GM18870 (cell line): ENCODE measurements at regions not wholly inside any gene's neighbourhood (a gene's known extent, or its start where the extent isn't known, plus 50 kb on each side); places are given as distances from the start of the nearest gene placed in this dataset.
"Not testable (repeated sequence)": the region's sequence is repeated elsewhere in the genome, so short reads cannot be mapped to it uniquely, and the experiment has no call there.

ENCODE experiments used
- ATAC-seq: cut with Tn5 transposase; IDR thresholded peaks from one replicate; pipeline ENCODE4 v1.9.1; 2021; ENCODE audit warnings: moderate library complexity; ENCODE audit not compliant: unreplicated experiment

- ATAC-seq, result not testable (repeated sequence)
Observed at GRCh38 chr5:33138145-33138544, 302.6 kb upstream of the TARS1 start.

DNA sequence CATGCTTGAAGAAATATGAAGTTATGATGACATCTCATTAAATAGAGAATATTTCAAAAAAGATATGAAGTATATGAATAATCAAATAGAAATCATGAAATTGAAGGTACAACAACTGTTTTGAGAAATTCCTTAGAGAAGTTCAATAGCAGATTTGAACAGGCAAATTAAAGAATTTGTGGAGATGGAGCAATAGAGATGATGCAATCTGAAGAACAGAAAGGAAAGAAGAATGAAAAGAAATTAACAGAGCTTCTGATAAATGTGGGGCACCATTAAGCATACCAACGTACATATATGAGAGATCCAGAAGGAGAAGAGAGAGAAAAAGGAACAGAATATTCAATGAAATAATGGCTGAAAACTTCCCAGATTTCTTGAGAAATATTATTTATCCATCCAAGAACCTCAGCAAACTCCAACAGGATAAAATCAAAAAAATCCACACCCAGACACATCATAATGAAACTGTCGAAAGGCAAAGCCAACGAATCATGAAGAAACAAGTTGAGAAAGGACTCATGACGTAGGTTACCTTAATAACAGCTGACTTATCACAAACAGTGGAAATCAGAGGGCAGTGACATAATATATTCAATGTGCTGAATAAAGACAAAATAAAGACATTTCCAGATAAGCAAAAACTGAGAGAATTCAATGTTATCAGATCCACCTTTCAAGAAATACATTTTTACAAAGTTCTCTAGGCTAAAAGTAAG lies 297.2 kb upstream of the TARS1 start:
- no peak for ATAC-seq

- no peak for ATAC-seq
Observed at GRCh38 chr5:33146881-33147280, 293.9 kb upstream of the TARS1 start.

DNA sequence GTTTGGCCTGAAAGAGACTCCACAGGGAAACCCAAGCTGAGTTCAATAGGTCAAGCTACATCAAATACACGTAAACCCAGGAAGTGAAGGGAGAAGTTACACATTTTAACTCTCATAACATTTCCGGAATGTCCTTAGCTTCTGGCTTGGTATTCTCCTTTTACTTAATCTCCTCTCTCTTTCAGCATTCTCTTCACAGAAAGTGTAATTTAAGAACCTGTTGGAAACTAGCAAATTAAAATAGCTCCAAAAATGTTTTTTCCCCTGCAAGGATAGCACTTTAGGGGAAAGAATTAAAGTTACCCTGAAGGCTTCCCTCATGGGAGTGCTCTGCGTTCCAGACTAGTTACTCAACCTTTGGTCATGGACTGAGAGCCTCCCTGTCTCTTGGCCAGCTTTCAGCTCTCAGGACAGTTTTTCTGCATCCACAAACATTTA lies 292.7 kb upstream of the TARS1 start:
- ATAC-seq, result no peak

- ATAC-seq, result no peak
Observed at GRCh38 chr5:33153372-33153771, 287.4 kb upstream of the TARS1 start.

DNA sequence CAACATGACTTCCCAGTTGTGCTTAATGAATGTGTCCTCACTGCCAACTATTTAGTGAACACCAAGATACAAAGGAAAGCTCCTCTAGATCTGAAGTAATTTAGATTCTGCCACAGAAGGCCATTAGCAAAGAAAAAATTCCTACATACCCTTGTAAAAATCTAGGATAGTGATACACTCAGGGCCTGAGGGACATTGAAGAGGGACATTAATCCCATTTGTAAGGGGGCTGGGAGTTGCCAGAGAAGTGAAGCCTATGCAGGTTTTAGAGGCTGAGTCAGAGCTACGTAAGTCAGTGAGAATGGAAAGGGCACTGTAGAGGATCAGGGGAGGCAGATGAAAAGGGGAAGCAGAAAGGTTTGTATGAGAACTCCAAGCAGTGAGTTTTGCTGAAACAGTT lies 286.9 kb upstream of the TARS1 start:
- no peak for ATAC-seq

DNA sequence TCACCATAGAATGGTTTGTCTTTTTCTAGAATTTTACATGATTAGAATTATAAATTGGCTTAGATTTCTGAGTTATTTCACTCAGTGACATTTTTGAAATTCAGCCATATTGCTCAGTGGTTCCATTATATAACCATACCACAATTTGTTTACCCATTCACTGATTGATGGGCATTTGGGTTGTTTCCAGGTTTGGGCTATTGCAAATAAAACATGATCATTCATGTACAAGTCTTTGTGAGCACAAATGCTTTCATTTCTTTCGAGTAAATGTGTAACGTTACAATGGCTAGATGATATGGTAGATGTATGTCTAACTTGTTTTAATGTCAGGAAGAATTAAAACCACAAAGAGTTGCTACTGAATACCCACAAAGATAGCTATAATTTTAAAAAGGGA lies 279.9 kb upstream of the TARS1 start:
- no peak for ATAC-seq

DNA sequence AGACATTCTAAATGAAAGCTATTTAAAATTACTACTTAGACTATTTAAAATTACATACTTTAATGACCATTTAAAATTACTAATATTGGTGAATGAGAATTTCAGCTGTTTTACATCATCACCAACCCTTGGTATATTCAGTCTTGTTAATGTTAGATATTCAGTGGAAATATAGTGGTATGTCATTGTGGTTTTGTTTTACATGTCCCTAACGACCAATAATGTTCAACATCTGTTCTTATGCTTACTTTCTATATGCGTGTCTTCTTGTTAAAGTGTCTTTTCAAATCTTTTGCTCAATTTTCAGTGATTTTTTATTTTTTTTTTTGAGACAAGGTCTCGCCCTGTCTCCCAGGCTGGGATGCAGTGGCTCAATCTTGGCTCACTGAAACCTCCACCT lies 279.3 kb upstream of the TARS1 start:
- no peak for ATAC-seq

GRCh38 chr5:33162057-33162456 lies 278.7 kb upstream of the TARS1 start:
- no peak for ATAC-seq

- ATAC-seq, result no peak
Observed at GRCh38 chr5:33166522-33166921, 274.2 kb upstream of the TARS1 start.

- ATAC-seq, result no peak
Observed at GRCh38 chr5:33166948-33167347, 273.8 kb upstream of the TARS1 start.

- ATAC-seq, result no peak
Observed at GRCh38 chr5:33167541-33167940, 273.2 kb upstream of the TARS1 start.

DNA sequence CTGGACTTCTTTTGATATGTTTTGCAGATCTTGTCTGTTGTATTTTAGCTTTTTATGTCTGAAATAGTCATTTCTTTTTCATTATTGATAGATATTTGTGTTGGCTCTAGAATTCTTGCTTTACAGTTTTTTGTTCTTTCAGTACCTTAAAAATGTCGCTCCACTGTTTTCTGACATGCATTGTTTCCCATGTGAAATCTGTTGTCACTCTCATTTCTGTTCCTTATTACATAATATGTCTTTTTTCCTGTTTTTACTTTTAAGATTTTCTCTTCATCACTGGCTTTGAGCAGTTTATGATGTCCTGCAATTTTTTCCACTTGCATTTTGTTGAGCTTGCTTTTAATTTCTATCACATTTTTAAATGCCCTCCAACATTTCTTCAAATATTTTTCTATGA lies 270.4 kb upstream of the TARS1 start:
- no peak for ATAC-seq

- ATAC-seq, result no peak
Observed at GRCh38 chr5:33174383-33174782, 266.4 kb upstream of the TARS1 start.

GRCh38 chr5:33179301-33179700 lies 261.5 kb upstream of the TARS1 start:
- ATAC-seq, result no peak

DNA sequence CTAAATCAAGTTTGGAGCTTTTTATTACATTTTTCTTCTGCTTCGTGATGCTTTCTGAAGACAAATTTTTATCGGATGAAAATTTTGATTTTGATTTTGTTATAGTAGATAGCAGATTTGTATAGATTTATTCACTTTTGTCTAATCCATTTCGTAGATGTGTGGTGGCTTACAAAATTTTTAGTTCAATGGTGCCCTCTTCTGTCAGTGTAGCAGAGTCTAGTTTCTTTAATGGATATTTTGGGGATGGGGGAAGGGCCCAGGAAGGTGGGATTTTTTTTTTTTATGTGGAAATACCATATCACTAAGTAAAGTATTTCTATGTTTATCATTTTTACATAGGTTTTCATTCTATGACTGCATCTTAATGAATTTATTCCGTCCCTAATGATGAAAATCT lies 259.9 kb upstream of the TARS1 start:
- ATAC-seq, result no peak

- ATAC-seq, result no peak
Observed at GRCh38 chr5:33182986-33183385, 257.8 kb upstream of the TARS1 start.

- no peak for ATAC-seq
Observed at GRCh38 chr5:33184367-33184766, 256.4 kb upstream of the TARS1 start.

- ATAC-seq, result no peak
Observed at GRCh38 chr5:33188089-33188488, 252.7 kb upstream of the TARS1 start.

DNA sequence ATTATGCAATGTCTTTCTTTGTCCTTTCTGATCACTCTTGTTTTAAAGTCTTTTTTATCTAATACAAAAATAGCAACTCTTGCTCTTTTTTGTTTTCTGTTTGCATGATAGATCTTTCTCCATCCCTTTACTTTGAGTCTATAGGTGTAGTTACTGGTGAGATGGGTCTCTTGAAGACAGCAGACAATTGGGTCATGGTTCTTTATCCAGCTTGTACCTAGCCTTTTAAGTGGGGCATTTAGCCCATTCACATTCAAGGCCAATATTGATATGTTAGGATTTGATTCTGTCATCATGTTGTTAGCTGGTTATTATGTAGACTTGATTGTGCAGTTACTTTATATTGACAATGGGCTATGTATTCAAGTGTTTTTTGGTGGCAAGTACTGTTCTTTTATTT lies 245.9 kb upstream of the TARS1 start:
- ATAC-seq, result no peak

DNA sequence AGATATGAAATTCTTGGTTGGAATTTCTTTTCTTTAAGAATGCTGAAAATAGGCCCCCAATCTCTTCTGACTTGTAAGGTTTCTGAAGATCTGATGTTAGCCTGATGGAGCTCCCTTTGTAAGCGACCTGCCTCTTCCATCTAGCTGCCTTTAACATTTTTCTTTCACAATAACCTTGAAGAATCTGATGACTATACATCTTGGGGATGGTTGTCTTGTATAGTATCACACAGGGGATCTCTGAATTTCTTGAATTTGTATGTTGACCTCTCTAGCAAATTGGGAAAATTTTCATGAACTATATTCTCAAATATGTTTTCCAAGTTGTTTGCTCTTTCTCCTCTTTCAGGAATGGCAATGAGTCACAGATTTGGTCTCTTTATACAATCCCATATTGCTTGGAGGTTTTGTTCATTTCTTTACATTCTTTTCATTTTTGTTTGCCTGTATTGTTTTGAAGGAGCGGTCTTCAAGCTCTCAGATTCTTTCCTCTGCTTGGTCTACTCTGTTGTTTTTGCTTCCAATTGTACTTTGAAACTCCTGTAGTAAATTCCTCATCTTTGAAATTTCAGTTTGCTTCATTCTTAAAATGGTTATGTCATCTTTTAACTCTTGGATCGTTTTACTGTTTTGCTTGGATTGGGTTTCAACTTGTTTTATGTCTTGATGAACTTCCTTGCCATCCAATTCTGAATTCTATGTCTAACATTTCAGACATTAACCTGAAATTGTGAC lies 245.2 kb upstream of the TARS1 start:
- no peak for ATAC-seq

GRCh38 chr5:33198836-33199235 lies 241.9 kb upstream of the TARS1 start:
- no peak for ATAC-seq

- no peak for ATAC-seq
Observed at GRCh38 chr5:33203931-33204330, 236.8 kb upstream of the TARS1 start.
